ENCODE measurements at regions not wholly inside any gene's neighbourhood (a gene's known extent, or its start where the extent isn't known, plus 50 kb on each side); places are given as distances from the start of the nearest gene placed in this dataset.

GRCh38 chr4:159434871-159435241 lies 332.0 kb downstream of the RAPGEF2 start:
- TF ChIP-seq, protein P1, sequence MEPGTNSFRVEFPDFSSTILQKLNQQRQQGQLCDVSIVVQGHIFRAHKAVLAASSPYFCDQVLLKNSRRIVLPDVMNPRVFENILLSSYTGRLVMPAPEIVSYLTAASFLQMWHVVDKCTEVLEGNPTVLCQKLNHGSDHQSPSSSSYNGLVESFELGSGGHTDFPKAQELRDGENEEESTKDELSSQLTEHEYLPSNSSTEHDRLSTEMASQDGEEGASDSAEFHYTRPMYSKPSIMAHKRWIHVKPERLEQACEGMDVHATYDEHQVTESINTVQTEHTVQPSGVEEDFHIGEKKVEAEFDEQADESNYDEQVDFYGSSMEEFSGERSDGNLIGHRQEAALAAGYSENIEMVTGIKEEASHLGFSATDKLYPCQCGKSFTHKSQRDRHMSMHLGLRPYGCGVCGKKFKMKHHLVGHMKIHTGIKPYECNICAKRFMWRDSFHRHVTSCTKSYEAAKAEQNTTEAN (CRISPR knock-in tag; IDR thresholded peaks at IDR 0.05): no peak
- TF ChIP-seq GRHL2 (CRISPR knock-in tag; IDR thresholded peaks at IDR 0.05; ENCODE audit: insufficient replicate concordance, severe bottlenecking) (no peak), TEAD4 (CRISPR knock-in tag; IDR thresholded peaks at IDR 0.05) (no peak), CTCF (IDR thresholded peaks at IDR 0.05) (no peak), ZNF232 (CRISPR knock-in tag; IDR thresholded peaks at IDR 0.05) (no peak), ATF2 (CRISPR knock-in tag; IDR thresholded peaks at IDR 0.05; ENCODE audit: borderline replicate concordance, low read depth) (no peak), NFATC4 (CRISPR knock-in tag; IDR thresholded peaks at IDR 0.05) (no peak), FOXP1 (CRISPR knock-in tag; IDR thresholded peaks at IDR 0.05; ENCODE audit: borderline replicate concordance) (no peak), ZNF138 (CRISPR knock-in tag; conservative IDR thresholded peaks at IDR 0.05) (no peak), SMAD4 (CRISPR knock-in tag; IDR thresholded peaks at IDR 0.05) (no peak), MXD4 (CRISPR knock-in tag; IDR thresholded peaks at IDR 0.05; ENCODE audit: borderline replicate concordance) (no peak), ZNF671 (CRISPR knock-in tag; IDR thresholded peaks at IDR 0.05) (no peak)
- TF ChIP-seq, protein P2, sequence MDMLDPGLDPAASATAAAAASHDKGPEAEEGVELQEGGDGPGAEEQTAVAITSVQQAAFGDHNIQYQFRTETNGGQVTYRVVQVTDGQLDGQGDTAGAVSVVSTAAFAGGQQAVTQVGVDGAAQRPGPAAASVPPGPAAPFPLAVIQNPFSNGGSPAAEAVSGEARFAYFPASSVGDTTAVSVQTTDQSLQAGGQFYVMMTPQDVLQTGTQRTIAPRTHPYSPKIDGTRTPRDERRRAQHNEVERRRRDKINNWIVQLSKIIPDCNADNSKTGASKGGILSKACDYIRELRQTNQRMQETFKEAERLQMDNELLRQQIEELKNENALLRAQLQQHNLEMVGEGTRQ (CRISPR knock-in tag; IDR thresholded peaks at IDR 0.05): no peak

All from WTC11 (cell line).